Stimulated activated CD4-positive, alpha-beta T cell treated with anti-CD3 and anti-CD28 coated beads, TNF-alpha, amount 100 ng/mL, for 48 hours (primary cell): ENCODE measurements at regions not wholly inside any gene's neighbourhood (a gene's known extent, or its start where the extent isn't known, plus 50 kb on each side); places are given as distances from the start of the nearest gene placed in this dataset.
A peak's percentile ranks its signal among the peaks of the same experiment; 100 is the strongest.
"Not testable (repeated sequence)": the region's sequence is repeated elsewhere in the genome, so short reads cannot be mapped to it uniquely, and the experiment has no call there.

Experiments used
- DNase-seq, 3 donors: peaks; one replicate each; pipeline ENCODE4 v3.0.0-alpha.2; 2020; ENCODE audit warnings: low read depth in 3 of 3

DNA sequence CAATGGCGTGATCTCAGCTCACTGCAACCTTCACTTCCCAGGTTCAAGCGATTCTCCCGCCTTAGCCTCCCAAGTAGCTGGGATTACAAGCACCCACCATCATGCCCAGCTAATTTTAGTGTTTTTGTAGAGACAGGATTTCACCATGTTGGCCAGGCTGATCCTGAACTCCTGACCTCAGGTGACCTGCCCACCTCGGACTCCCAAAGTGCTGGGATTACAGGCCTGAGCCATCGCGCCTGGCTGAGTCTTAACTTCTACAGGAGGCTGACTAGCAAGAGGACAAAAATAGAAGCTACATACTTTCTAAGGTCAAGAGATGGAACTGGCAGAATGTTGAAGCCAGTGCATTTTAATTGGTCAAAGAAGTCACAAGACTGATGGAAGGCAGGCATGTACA, 2296.2 kb upstream of the RAG2 start:
- not testable (repeated sequence) for DNase-seq

DNA sequence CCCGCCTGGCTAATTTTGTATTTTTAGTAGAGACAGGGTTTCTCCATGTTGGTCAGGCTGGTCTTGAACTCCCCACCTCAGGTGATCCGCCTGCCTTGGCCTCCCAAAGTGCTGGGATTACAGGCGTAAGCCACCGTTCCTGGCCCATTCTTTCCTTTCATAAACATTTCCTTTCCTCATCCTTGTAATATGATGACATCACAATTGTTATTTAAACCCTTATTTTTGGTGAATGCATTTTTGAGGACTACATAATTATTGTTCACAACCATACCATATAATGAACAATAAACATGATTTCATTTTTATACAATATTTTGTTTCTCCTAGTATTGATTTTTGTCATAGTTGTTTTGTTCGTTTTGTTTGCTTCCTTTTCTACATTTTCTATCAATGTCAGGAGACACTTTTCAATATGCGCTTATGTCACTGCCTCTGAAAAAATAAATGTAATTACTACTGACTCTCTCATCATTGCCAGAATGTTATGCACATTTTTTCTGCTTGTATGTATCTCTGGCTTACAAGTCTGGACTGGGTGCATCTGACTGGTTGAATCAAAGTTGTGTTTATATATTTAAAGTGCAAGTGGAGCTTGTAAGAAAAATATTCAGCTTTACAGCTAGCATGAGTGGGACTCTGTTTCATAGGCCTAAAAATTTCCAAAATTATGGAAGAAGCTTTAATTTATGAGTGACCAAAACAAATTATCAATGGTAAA, 2286.3 kb upstream of the RAG2 start:
- DNase-seq, result no peak

DNA sequence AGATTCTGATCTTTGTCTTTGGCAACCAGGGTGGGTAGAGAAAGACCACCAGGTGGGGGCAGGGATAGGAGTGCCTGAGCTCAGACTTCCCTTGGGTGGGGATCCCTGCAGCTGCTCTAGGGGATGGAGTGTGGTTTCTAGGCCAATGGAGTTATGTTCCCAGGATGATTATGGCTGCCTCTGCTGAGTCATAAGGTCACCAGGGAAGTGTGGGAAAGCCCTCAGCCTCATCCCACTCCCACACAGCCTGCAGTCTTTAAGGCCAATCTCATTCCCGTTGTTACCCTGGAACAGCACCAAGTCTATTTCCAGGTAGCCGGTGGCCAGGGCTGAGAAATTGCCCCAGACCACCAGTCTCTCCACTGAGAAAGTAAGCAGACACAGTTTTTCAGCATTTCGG, 2269.3 kb upstream of the RAG2 start:
- DNase-seq, result no peak

DNA sequence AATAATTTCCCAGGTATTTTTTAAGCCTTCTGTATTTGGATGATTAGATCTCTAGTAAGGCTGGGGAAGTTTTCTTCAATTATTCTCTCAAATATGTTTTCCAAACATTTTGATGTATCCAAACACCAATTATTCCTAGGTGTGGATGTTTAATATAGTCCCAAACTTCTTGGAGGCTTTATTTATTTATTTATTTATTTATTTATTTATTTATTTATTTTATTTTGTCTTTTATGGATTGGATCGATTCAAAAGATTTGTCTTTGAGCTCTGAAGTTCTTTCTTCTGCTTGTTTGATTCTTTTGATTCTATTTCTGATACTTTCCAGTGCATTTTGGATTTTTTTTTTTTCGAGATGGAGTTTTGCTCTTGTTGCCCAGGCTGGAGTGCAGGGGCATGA, 2267.9 kb upstream of the RAG2 start:
- no peak for DNase-seq

DNA sequence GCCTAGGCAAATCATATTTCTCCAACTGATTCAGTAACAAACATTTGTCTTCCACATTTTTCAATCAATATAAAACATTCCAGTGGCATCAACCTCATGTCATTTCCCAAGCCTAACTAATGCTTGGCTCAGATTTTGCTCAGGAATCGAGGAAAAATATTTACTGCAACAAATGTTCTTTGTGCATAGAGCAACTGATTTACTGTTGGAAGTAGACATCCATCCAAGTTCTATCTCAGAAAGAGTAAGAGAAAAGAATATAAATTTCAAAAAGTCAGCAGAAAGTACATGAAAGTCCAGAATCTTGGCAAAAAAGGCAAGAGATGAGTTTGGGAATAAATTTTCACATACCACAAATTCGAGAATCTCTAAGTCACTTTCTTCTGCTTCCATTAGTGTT, 2245.0 kb upstream of the RAG2 start:
- DNase-seq, result no peak

DNA sequence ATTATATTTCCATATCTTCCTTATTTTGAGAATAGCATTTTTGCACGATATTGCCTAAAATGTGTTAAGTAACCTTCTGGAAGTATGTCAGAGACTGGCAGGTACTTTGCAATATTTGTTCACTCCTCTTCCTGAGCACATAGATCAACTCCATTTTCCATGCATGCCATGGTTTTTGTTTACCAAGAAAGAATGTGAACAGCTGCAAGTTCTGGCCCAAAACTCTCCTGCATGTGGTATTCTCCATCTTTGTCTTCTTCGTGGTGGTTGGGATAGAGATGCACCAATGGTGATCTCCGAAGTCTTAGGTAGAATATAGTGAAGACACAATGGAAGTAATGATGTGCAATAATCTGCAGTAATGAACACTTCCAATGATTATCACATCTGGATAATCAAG, 2241.0 kb upstream of the RAG2 start:
- DNase-seq, result no peak

DNA sequence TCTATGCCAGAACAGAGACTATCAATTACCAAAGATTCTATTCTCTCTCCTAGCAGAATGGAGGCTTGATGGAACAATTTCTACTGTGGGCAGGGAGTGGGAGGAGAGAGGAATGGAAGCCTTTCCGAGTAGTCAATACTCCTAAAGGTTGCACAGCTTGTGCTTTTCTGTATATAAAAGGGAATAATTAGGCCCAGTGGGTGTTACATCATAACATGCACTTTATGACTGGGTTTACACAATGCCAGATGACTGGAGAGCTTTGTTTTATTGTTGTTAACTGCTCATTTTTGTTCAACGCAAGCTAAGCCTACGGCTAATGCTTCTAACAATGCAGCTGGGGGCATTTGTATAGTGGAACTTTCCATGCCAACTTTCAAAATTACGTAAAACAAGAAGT, 2237.9 kb upstream of the RAG2 start:
- no peak for DNase-seq

DNA sequence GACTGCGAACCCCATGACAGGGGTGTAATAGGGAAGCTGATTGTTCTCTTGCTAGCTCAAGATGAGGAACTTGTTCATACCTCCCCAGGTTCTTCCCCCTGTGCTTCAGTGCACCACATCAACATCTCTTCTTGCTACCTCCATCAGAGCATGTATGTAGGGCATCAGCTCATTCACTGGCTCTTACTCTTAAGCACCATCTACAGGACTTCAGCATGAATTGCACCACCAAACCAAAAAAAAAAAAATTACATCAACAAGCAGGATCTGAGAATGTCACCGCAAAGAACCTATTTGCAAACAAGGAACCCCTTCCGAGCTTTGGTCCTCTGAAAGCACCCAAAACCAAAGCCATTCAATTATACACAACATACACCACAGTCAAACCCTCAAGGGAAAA, 2226.5 kb upstream of the RAG2 start:
- no peak for DNase-seq

DNA sequence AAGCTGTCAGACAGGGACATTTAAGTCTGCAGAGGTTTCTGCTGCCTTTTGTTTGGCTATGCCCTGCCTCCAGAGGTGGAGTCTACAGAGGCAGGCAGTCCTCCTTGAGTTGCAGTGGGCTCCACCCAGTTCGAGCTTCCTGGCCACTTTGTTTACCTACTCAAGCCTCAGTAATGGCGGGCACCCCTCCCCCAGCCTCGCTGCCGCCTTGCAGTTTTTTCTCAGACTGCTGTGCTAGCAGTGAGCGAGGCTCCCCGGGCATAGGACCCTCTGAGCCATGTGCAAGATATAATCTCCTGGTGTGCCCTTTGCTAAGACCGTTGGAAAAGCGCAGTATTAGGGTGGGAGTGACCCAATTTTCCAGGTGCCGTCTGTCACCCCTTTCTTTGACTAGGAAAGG, 2223.8 kb upstream of the RAG2 start:
- DNase-seq, result not testable (repeated sequence)

DNA sequence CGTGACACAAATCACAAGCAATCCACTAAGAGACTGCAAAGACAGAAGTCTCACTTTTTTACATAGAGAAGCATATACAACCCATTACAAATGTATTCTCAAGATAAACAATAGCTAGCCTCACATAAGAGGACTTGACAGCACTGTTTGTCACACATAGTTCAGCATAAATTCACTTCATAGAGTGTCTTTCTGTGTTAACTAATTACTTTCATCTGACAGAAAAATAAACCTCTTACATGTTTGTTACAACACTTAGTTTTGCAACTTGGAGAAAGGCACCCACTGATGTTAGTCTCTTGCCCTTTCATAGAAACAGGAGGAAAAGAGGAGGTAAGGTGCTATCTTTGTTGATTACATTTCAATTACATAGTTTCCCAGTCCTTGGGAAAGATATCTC, 2221.9 kb upstream of the RAG2 start:
- DNase-seq, result no peak

DNA sequence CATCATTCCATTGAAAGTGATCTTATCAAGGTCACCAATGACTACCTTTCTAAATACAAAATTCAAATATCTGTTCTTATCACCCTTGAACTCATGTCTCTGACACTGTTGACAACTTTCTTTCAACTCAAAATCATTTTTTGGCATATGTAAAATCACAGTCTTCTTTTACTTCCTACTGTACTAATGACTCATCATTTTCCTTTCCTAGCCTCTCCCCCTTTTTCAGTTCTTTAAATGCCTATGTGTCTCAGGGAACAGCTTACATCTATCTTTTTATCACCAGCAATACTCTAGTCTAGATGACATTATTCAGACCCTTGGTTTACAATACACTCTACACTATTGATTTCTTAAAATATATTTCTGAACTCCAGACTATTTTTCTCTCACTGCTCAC, 2220.7 kb upstream of the RAG2 start:
- no peak for DNase-seq

DNA sequence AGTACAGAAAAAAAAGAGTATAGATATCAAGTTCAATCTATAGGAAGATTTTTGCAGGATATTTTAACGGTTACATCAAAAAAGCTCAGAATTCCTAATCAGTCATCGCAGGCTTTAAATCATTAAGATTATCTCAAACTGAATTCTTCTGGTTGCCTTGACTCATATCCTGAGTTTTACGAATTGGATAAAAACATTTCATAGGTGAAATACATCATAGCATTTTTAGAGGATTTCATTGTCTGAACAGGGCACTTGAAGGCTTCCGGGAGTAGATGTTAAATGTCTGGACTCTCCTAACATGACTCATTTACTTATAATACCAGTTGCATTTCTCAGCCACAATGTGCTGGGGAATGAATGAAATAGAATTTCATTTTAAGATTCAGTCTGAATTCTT, 2216.6 kb upstream of the RAG2 start:
- DNase-seq, result no peak

DNA sequence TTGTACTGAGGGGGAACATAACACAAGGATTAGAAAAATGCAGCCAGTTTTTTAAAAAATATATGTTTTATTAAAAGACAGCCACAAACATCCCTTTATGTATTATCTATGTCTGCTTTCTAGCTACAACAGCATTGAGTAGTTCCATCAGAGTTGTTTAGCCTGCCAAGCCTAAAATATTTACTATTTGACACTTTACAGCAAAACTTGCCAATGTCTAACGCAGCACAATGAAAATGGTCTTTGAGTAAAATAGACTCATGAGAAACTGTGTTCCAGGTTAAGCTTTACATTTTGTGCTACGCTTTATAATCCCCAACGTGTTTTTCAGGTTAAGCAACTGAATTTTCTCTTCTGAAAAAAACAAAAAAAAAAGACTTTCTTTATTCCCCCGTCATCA, 2211.5 kb upstream of the RAG2 start:
- no peak for DNase-seq

DNA sequence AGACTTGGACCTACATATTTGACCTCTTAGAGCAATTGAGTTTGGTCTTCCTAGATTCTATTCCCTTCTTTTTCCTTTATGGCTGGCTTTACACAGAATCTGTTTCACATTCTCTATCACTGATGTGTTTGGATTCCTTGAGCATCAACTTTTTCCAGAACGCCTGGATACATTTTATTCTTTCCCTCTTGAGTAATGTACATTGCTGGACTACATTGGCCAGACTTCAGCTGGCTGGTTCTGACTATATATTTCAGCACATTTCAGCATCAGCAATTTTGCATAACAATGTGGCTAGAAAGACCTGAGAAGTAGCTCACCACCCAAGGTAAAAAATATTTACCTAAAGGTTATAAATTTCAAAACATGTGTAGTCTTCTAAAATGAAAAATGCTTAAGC, 2198.2 kb upstream of the RAG2 start:
- no peak for DNase-seq

DNA sequence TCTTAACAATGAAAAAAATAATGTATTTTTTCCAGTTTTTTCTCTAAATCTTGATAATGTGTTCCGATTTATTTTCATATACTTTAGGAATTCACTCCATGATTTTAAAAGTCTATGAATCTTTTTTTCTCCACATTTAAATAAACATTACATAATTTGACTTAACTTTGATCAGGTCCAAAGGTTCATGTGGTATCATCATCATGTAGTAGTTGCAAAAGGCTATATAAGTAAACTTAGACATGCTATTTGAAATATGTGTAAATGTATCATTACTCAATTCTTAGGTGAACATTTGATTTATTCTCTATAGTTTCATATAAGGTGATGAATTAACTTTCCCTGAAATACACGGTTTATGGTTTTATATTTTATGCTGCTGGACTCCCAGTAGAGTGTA, 2197.0 kb upstream of the RAG2 start:
- no peak for DNase-seq

DNA sequence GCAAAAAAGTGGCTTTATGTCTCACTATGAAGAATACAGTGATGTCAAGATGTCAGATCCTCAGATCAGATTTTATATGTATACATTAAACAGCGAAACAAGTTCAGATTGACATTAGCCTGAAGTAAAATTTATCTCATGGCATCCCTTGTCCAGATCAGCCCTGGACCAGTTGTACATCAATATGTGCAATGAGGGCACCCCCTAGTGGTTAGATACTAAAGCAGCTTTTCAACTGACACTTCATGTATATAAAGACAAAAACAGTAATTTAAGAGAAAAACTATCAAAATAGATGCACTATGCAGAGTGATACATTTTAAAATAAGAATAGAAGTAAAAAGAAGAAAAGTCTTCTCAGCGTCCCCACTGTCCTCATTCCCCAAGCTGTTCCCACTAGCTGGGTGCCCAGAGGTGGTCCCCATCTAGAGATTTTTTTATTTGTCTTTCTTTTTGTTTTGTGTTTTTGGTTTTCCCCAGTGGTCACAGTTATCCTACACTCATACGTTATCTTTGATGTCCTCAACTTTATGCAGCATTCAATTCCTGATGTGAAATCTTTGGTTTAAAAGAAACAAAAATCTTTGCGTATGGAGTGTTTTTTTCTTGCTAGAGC, 2193.4 kb upstream of the RAG2 start:
- DNase-seq, result peak in 1 of 3 donors; percentile 0

DNA sequence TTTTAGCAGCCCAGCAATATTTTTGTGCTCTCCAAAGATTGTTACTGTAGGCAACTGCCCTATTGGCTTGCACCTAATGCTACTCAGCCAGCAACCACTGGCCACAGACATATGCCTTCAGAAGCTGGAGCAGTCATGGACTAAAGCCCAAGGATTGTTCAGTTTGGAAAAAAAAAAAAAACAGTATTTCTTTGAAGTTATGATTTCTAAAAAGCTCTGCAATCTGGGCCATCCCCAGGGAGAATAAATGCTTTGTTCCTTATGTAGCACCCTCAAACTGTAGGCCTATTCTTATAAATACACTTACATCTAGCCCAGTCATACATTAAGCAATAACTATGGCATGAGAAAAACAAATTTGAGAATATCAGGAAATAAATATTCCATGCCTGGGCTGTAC, 2190.5 kb upstream of the RAG2 start:
- DNase-seq, result no peak

DNA sequence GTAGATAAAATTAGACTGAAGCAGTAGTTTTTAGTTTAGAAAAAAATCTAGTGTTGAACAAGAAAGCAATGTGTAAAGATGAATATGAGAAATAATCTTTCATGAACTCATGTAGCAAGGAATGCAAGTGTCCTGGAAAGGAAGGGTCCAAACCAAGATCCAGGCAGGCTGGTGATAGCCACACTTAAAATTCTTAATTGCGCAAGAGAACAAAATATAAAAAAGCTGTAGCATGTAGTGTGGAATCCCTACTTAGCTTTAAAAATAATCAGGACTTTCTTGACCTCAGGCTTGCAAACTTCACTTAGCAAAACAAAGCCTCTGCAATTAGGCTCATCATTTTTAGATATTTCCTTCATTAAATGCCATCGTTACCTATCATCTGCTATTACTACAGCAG, 2186.1 kb upstream of the RAG2 start:
- DNase-seq, result no peak

DNA sequence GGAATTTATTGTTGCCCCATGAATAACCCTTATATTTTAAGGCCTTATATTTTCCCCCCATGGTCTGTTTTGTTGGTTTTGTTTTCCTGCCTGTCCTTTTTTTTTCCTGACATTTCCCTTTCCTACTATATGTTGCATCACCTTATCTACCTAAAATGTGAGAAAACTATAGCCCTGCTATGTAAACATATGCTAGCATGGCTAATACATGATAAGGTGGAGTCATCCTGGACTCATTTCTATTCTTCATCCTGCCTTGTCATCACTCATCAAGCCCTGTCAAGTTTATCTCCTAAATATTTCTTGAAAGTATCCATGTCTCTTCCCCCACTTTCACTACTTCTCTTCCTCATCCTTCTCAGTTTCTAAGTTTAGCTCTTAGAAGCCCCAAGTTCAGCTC, 2168.8 kb upstream of the RAG2 start:
- DNase-seq, result no peak

DNA sequence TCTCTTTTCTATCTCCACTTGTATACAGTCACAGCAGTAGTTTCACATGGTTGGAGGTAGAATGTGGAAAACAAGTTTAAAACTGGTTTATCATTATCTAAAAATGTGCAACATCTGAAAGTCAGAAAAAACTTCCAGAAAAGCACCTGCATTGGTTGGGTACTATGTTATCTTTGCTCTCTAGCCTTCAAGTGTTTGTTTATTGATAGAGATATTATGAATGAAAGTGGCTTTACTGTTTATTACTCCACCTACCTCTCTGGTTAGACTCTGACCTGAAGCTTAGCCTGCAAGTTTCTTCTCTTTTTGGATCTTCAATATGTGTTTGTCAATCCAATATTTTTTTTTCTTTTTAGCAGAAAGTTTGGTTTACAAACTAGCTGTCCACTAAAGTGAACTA, 2161.4 kb upstream of the RAG2 start:
- no peak for DNase-seq

DNA sequence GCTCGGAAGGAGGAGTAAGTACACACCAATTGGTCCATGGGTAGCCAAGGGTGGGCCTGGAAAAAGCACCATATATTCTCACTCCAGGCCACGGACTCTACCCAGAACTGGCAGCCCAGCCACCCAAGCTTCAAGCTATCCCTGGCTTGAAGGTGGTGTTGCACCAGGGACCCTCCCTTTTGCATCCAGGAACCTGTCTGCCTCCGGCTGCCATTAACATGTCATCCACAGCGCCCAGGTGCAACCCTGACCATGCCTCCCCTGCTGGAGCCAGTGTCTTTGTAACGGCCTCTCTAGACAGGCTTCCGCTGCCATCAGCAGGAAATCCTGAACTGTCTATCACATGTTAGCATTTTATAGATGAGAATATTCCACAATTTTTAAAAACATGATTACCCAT, 2158.5 kb upstream of the RAG2 start:
- DNase-seq, result no peak

DNA sequence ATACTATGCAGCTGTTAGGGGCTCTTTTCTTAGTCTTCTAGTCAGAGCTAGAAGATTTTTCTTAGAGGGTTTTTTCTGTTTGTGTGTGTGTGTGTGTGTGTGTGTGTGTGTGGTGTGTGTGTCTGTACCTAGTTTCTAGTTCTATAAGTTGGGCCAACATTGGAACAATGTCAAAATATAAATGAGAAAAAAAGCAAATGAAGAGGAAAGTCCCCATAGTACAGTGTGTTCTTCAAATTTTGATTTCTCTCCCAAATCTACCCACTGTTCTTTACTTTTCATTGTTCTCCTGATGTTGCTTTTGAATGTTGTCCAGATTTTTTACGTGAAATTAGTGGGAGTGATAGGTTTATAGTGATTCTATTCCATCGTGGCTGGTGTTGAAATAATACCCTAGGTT, 2153.4 kb upstream of the RAG2 start:
- DNase-seq, result no peak

DNA sequence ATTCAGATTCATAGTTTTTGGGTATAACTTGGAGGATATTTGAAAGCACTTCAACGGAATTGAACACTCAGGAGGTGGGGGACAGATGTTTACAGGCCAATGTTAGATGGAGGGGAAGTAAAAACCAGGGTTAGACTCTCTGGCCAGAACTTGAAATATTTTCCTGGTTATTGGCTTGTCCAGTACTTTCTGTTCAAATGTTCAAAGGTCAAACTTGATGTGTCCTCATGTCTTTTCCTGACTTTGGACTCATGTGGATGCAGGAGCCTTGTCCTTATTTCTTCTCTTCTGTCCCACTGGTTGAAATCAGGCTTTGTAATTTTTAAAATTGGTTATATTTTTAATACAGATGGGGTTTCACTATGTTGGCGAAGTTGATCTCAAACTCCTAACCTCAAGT, 2148.5 kb upstream of the RAG2 start:
- not testable (repeated sequence) for DNase-seq

DNA sequence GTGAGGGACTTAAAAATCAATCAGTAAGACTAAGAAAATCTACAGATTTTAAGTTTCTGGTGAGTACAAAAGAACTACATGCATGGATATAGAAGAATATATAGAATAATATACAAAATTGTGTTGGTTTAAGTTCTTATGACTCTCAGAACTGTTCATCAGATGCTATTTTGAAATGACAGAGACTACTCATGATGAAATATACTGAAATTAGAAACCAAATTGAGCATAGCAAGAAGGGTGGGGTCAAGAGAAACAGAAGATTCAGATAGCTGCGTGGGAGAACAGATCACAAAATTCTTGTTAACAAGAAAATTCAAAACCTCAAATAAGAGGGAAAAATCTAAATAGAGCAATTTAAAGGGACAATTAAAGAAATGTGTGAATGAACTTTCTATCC, 2125.3 kb upstream of the RAG2 start:
- DNase-seq, result no peak
